H9 (cell line): ENCODE measurements at regions not wholly inside any gene's neighbourhood (a gene's known extent, or its start where the extent isn't known, plus 50 kb on each side); places are given as distances from the start of the nearest gene placed in this dataset.

Experiments used
- DNase-seq: peaks from one replicate; pipeline ENCODE4 v3.0.0-alpha.2; 2017
- H2AFZ ChIP-seq: one replicate; pipeline ENCODE4 v1.6.1; 2013; ENCODE audit warnings: mild to moderate bottlenecking, low read length, control low read depth, moderate library complexity
- H2AK5ac ChIP-seq: 2 replicates; pipeline ENCODE4 v1.6.1; 2013; ENCODE audit warnings: low read length, control low read depth, mixed read lengths; ENCODE audit not compliant: insufficient read length
- H2BK120ac ChIP-seq: one replicate; pipeline ENCODE4 v1.6.1; 2013; ENCODE audit warnings: low read depth, mild to moderate bottlenecking, low read length, control low read depth, inconsistent platforms; ENCODE audit not compliant: poor library complexity, severe bottlenecking
- H2BK12ac ChIP-seq: 2 replicates; pipeline ENCODE4 v1.6.1; 2013; ENCODE audit warnings: low read length, control low read depth, mixed read lengths, low read depth; ENCODE audit not compliant: insufficient read length
- H2BK15ac ChIP-seq: 2 replicates; pipeline ENCODE4 v1.6.1; 2013; ENCODE audit warnings: low read depth, low read length, control low read depth
- H2BK20ac ChIP-seq: one replicate; pipeline ENCODE4 v1.6.1; 2013; ENCODE audit warnings: low read depth, mild to moderate bottlenecking, low read length, control low read depth, inconsistent platforms; ENCODE audit not compliant: poor library complexity, severe bottlenecking
- H2BK5ac ChIP-seq: 2 replicates; pipeline ENCODE4 v1.6.1; 2013; ENCODE audit warnings: low read length, control low read depth, mixed read lengths; ENCODE audit not compliant: insufficient read length
- H3K14ac ChIP-seq: 2 replicates; pipeline ENCODE4 v1.6.1; 2013; ENCODE audit warnings: low read length, control low read depth; ENCODE audit not compliant: insufficient read depth
- H3K18ac ChIP-seq: 2 replicates; pipeline ENCODE4 v1.6.1; 2013; ENCODE audit warnings: low read depth, mild to moderate bottlenecking, mixed read lengths, low read length, control low read depth; ENCODE audit not compliant: insufficient read length
- H3K23ac ChIP-seq: 2 replicates; pipeline ENCODE4 v1.6.1; 2013; ENCODE audit warnings: low read length, control low read depth, mixed read lengths, low read depth; ENCODE audit not compliant: insufficient read length
- H3K23me2 ChIP-seq: 2 replicates; pipeline ENCODE4 v1.6.1; 2013; ENCODE audit warnings: low read depth, mild to moderate bottlenecking, mixed read lengths, low read length, control low read depth; ENCODE audit not compliant: insufficient read length, poor library complexity, severe bottlenecking
- H3K27ac ChIP-seq: 2 replicates; pipeline ENCODE4 v1.5.1; 2013; ENCODE audit warnings: low read length, control low read depth, mixed read lengths, low read depth; ENCODE audit not compliant: insufficient read length
- H3K27me3 ChIP-seq: 2 replicates; pipeline ENCODE4 v1.6.1; 2013; ENCODE audit warnings: low read length, control low read depth, inconsistent platforms; ENCODE audit not compliant: insufficient read depth
- H3K4ac ChIP-seq: 2 replicates; pipeline ENCODE4 v1.6.1; 2013; ENCODE audit warnings: low read depth, mild to moderate bottlenecking, control low read depth, inconsistent platforms, low read length, moderate library complexity
- H3K4me1 ChIP-seq: 2 replicates; pipeline ENCODE4 v1.6.1; 2013; ENCODE audit warnings: low read length, control low read depth, inconsistent platforms; ENCODE audit not compliant: insufficient read depth
- H3K4me2 ChIP-seq: 2 replicates; pipeline ENCODE4 v1.6.1; 2013; ENCODE audit warnings: low read length, control low read depth, mixed read lengths; ENCODE audit not compliant: insufficient read length, insufficient read depth
- H3K56ac ChIP-seq: 2 replicates; pipeline ENCODE4 v1.6.1; 2013; ENCODE audit warnings: low read depth, mild to moderate bottlenecking, mixed read lengths, low read length, control low read depth; ENCODE audit not compliant: insufficient read length
- H3K79me1 ChIP-seq: 2 replicates; pipeline ENCODE4 v1.6.1; 2013; ENCODE audit warnings: low read depth, mild to moderate bottlenecking, moderate library complexity, low read length, control low read depth, inconsistent platforms; ENCODE audit not compliant: insufficient read depth, poor library complexity, severe bottlenecking
- H3K79me2 ChIP-seq: 2 replicates; pipeline ENCODE4 v1.6.1; 2013; ENCODE audit warnings: low read length, control low read depth, inconsistent platforms; ENCODE audit not compliant: insufficient read depth
- H3K9ac ChIP-seq: 2 replicates; pipeline ENCODE4 v1.6.1; 2013; ENCODE audit warnings: low read length, control low read depth, mixed read lengths; ENCODE audit not compliant: insufficient read length; ENCODE audit errors: extremely low read depth
- H3K9me3 ChIP-seq: one replicate; pipeline ENCODE4 v1.6.1; 2013; ENCODE audit warnings: low read depth, low read length, inconsistent platforms; ENCODE audit not compliant: control insufficient read depth
- H3T11ph ChIP-seq: one replicate; pipeline ENCODE4 v1.6.1; 2013; ENCODE audit warnings: mild to moderate bottlenecking, low read length, control low read depth, inconsistent platforms
- H4K20me1 ChIP-seq: one replicate; pipeline ENCODE4 v1.6.1; 2013; ENCODE audit not compliant: control insufficient read depth, insufficient read length, insufficient read depth
- H4K5ac ChIP-seq: 2 replicates; pipeline ENCODE4 v1.6.1; 2013; ENCODE audit warnings: low read depth, mild to moderate bottlenecking, mixed read lengths, low read length, control low read depth; ENCODE audit not compliant: insufficient read length
- H4K8ac ChIP-seq: replicated peaks from 2 replicates; pipeline ENCODE4 v1.6.1; 2013; ENCODE audit warnings: low read length, control low read depth, mixed read lengths, low read depth; ENCODE audit not compliant: insufficient read length
- H4K91ac ChIP-seq: 2 replicates; pipeline ENCODE4 v1.6.1; 2013; ENCODE audit warnings: low read depth, mild to moderate bottlenecking, moderate library complexity, mixed read lengths, low read length, control low read depth; ENCODE audit not compliant: insufficient read length
- H3K27ac Mint-ChIP-seq, 3 experiments: 2 replicates in 2 of 3; 3 replicates in 1 of 3; pipeline ENCODE4 v1.8.0; 2020 to 2021; ENCODE audit warnings: mixed read lengths in 3 of 3, mild to moderate bottlenecking in 1 of 3, moderate library complexity in 1 of 3
- H3K27me3 Mint-ChIP-seq: 2 replicates; pipeline ENCODE4 v1.8.0; 2021; ENCODE audit warnings: low read depth, mild to moderate bottlenecking, moderate library complexity, mixed read lengths
- H3K36me3 Mint-ChIP-seq, 3 experiments: 2 replicates in 2 of 3; 3 replicates in 1 of 3; pipeline ENCODE4 v1.8.0; 2020 to 2021; ENCODE audit warnings: low read depth in 3 of 3, mixed read lengths in 3 of 3; ENCODE audit not compliant: insufficient read depth in 1 of 3
- H3K4me1 Mint-ChIP-seq, 2 experiments: 2 replicates each; pipeline ENCODE4 v1.8.0; 2020; ENCODE audit warnings: mixed read lengths in 2 of 2
- H3K4me3 Mint-ChIP-seq, 2 experiments: 2 replicates in 1 of 2; 3 replicates in 1 of 2; pipeline ENCODE4 v1.8.0; 2020 to 2021; ENCODE audit warnings: mild to moderate bottlenecking in 2 of 2, mixed read lengths in 2 of 2, moderate library complexity in 1 of 2
- H3K9me3 Mint-ChIP-seq, 2 experiments: 2 replicates in 1 of 2; 3 replicates in 1 of 2; pipeline ENCODE4 v1.8.0; 2020; ENCODE audit warnings: mild to moderate bottlenecking in 2 of 2, mixed read lengths in 2 of 2, moderate library complexity in 1 of 2
- CTCF ChIP-seq: fragments of 200-600 bp; sonication (generic); conservative IDR thresholded peaks from 3 replicates; pipeline ENCODE4 v1.8.0; 2021; ENCODE audit warnings: antibody characterized with exemption, mild to moderate bottlenecking
- WGBS: extraction: QIAGEN DNeasy Blood & Tissue Kit; methylation state at CpG from one replicate; pipeline ENCODE4 v1.1.7; 2013; ENCODE audit warnings: missing lambda C conversion rate, low lambda C conversion rate, mixed read lengths; ENCODE audit not compliant: insufficient read length; ENCODE audit errors: extremely low coverage; 5-methylcytosine and 5-hydroxymethylcytosine counted together

GRCh38 chr16:47971225-47971624 is 184.6 kb downstream of the ABCC12 start:
- H3K27me3 ChIP-seq = no peaks in the 10 kb centered on the region
- Mint-ChIP-seq H3K27ac (no peak overlapping the region), H3K4me1 (peaks cover 7 to 13% of the 10 kb centered on the region in 2 experiments), H3K27me3 (no peaks in the 10 kb centered on the region; the same call in 1 of the 2 replicates), H3K4me3 (no peak overlapping the region), H3K36me3 (no peaks in the 10 kb centered on the region), H3K9me3 (no peaks in the 10 kb centered on the region)
- no peak overlapping the region for H3K14ac ChIP-seq
- no peak overlapping the region for H2AFZ ChIP-seq
- H3K18ac ChIP-seq = no peak overlapping the region
- H4K5ac ChIP-seq = no peak overlapping the region
- H3K9me3 ChIP-seq = no peaks in the 10 kb centered on the region
- no peak for DNase-seq
- no peak overlapping the region for H4K91ac ChIP-seq
- H4K8ac ChIP-seq = no peak overlapping the region
- no peak overlapping the region for H2BK120ac ChIP-seq
- H4K20me1 ChIP-seq = no peaks in the 10 kb centered on the region
- no peak overlapping the region for H3T11ph ChIP-seq
- H3K9ac ChIP-seq = no peak overlapping the region
- no peaks in the 10 kb centered on the region for H3K79me1 ChIP-seq
- H2BK15ac ChIP-seq = no peak overlapping the region
- H3K4me1 ChIP-seq = no peaks in the 10 kb centered on the region
- H3K4ac ChIP-seq = no peak overlapping the region
- no CpG with 5 or more reads among the region's 2 CpGs for WGBS
- H2BK5ac ChIP-seq = no peak overlapping the region
- TF ChIP-seq CTCF = no peak
- H3K56ac ChIP-seq = no peak overlapping the region
- H2BK12ac ChIP-seq = no peak overlapping the region
- H3K23me2 ChIP-seq = no peaks in the 10 kb centered on the region
- H2BK20ac ChIP-seq = no peak overlapping the region
- no peak overlapping the region for H3K27ac ChIP-seq
- no peak overlapping the region for H3K23ac ChIP-seq
- no peak overlapping the region for H2AK5ac ChIP-seq
- no peak overlapping the region for H3K4me2 ChIP-seq
- no peaks in the 10 kb centered on the region for H3K79me2 ChIP-seq
